ENCODE measurements at regions not wholly inside any gene's neighbourhood (a gene's known extent, or its start where the extent isn't known, plus 50 kb on each side); places are given as distances from the start of the nearest gene placed in this dataset.
"Not testable (repeated sequence)": the region's sequence is repeated elsewhere in the genome, so short reads cannot be mapped to it uniquely, and the experiment has no call there.

- DNase-seq (ENCODE audit: low spot score); ATAC-seq; intact Hi-C loops (cut with DNase I): not testable (repeated sequence)
These were observed 318.5 kb upstream of the SETBP1 start for GRCh38 chr18:44362213-44362612.

- intact Hi-C loops (cut with DNase I), result no loop called here
- ATAC-seq (no peak), DNase-seq (ENCODE audit: low spot score) (no peak)
These were observed 309.8 kb upstream of the SETBP1 start for GRCh38 chr18:44370861-44371260.

GRCh38 chr18:44374966-44375365 lies 305.7 kb upstream of the SETBP1 start:
- no peak for ATAC-seq

GRCh38 chr18:44386401-44386800 lies 294.3 kb upstream of the SETBP1 start:
- intact Hi-C loops (cut with DNase I), result no loop called here
- ATAC-seq (peak; percentile 47), DNase-seq (ENCODE audit: low spot score) (no peak)

More at GRCh38 chr18:44374966-44375365, 305.7 kb upstream of the SETBP1 start:
- DNase-seq (ENCODE audit: low spot score), result no peak
- intact Hi-C loops (cut with DNase I), result no loop called here

- intact Hi-C loops (cut with DNase I), result no loop called here
- DNase-seq (ENCODE audit: low spot score), result no peak
- peak; percentile 64 for ATAC-seq
These were observed 292.4 kb upstream of the SETBP1 start for GRCh38 chr18:44388329-44388728.

GRCh38 chr18:44392933-44393332 lies 287.8 kb upstream of the SETBP1 start:
- ATAC-seq, result no peak
- no peak for DNase-seq (ENCODE audit: low spot score)
- intact Hi-C loops (cut with DNase I), result no loop called here

- no peak for ATAC-seq
These were observed 287.3 kb upstream of the SETBP1 start for GRCh38 chr18:44393406-44393805.

GRCh38 chr18:44396550-44396949 lies 284.1 kb upstream of the SETBP1 start:
- ATAC-seq (no peak), DNase-seq (ENCODE audit: low spot score) (no peak)
- intact Hi-C loops (cut with DNase I), result no loop called here

More at GRCh38 chr18:44393406-44393805, 287.3 kb upstream of the SETBP1 start:
- DNase-seq (ENCODE audit: low spot score), result no peak
- intact Hi-C loops (cut with DNase I), result no loop called here

GRCh38 chr18:44409071-44409470 lies 271.6 kb upstream of the SETBP1 start:
- intact Hi-C loops (cut with DNase I), result no loop called here
- DNase-seq (ENCODE audit: low spot score) (no peak), ATAC-seq (no peak)

GRCh38 chr18:44409515-44409914 lies 271.2 kb upstream of the SETBP1 start:
- intact Hi-C loops (cut with DNase I), result no loop called here
- no peak for DNase-seq (ENCODE audit: low spot score)
- ATAC-seq, result no peak

- intact Hi-C loops (cut with DNase I), result no loop called here
- DNase-seq (ENCODE audit: low spot score) (no peak), ATAC-seq (no peak)
These were observed 269.9 kb upstream of the SETBP1 start for GRCh38 chr18:44410740-44411139.

GRCh38 chr18:44411262-44411905 lies 269.3 kb upstream of the SETBP1 start:
- ATAC-seq, result no peak
- DNase-seq (ENCODE audit: low spot score), result no peak
- intact Hi-C loops (cut with DNase I), result no loop called here

- intact Hi-C loops (cut with DNase I), result no loop called here
- DNase-seq (ENCODE audit: low spot score), result no peak
- peak; percentile 41 for ATAC-seq
These were observed 268.7 kb upstream of the SETBP1 start for GRCh38 chr18:44411976-44412375.

GRCh38 chr18:44423814-44424644 lies 256.7 kb upstream of the SETBP1 start:
- intact Hi-C loops (cut with DNase I), result no loop called here
- no peak for DNase-seq (ENCODE audit: low spot score)
- no peak for ATAC-seq

GRCh38 chr18:44424645-44425035 lies 256.0 kb upstream of the SETBP1 start:
- DNase-seq (ENCODE audit: low spot score) (no peak), ATAC-seq (no peak)
- intact Hi-C loops (cut with DNase I), result no loop called here

GRCh38 chr18:44425161-44425560 lies 255.5 kb upstream of the SETBP1 start:
- ATAC-seq, result no peak
- no peak for DNase-seq (ENCODE audit: low spot score)
- intact Hi-C loops (cut with DNase I), result no loop called here

- ATAC-seq (no peak), DNase-seq (ENCODE audit: low spot score) (no peak)
- intact Hi-C loops (cut with DNase I), result no loop called here
These were observed 243.1 kb upstream of the SETBP1 start for GRCh38 chr18:44437603-44438002.

GRCh38 chr18:44450226-44450625 lies 230.5 kb upstream of the SETBP1 start:
- intact Hi-C loops (cut with DNase I), result no loop called here
- DNase-seq (ENCODE audit: low spot score) (no peak), ATAC-seq (no peak)

GRCh38 chr18:44452346-44452745 lies 228.3 kb upstream of the SETBP1 start:
- DNase-seq (ENCODE audit: low spot score) (no peak), ATAC-seq (no peak)
- intact Hi-C loops (cut with DNase I), result no loop called here

- ATAC-seq (no peak), DNase-seq (ENCODE audit: low spot score) (no peak)
- intact Hi-C loops (cut with DNase I), result no loop called here
These were observed 227.2 kb upstream of the SETBP1 start for GRCh38 chr18:44453505-44453904.

- DNase-seq (ENCODE audit: low spot score) (no peak), ATAC-seq (no peak)
- intact Hi-C loops (cut with DNase I), result no loop called here
These were observed 221.9 kb upstream of the SETBP1 start for GRCh38 chr18:44458777-44459176.
